PC-3 (cell line): ENCODE measurements at regions not wholly inside any gene's neighbourhood (a gene's known extent, or its start where the extent isn't known, plus 50 kb on each side); places are given as distances from the start of the nearest gene placed in this dataset.

Experiments
- ATAC-seq: fragments of 200-7000 bp; cut with Tn5 transposase; 2 replicates; pipeline ENCODE4 v1.9.1; 2020; ENCODE audit warnings: mild to moderate bottlenecking, moderate library complexity
- BruUV-seq: library from RNA; stranded (reverse); fragments of 400-500 nt; replicated peaks from 2 replicates; lab custom pipeline; 2021; lab: Mats Ljungman, UMichigan
- CTCF ChIA-PET: fragments of 300-600 bp; sonication (Branson Sonifier 250); formaldehyde crosslinking; loops from one replicate; lab custom pipeline; 2022; ENCODE audit warnings: antibody characterized with exemption; lab: Charles Lee
- POLR2A ChIA-PET: fragments of 300-600 bp; sonication (Branson Sonifier 250); formaldehyde crosslinking; loops from one replicate; lab custom pipeline; 2022; ENCODE audit warnings: antibody characterized with exemption; ENCODE audit not compliant: unreplicated experiment; lab: Charles Lee
- DNase-seq: peaks from one replicate; pipeline ENCODE4 v3.0.0-alpha.2; 2015
- H2AFZ ChIP-seq: fragments of 300-600 bp; sonication (generic); 2 replicates; pipeline ENCODE4 v1.6.0; 2016; ENCODE audit warnings: antibody characterized with exemption, low read length
- H3F3A ChIP-seq: fragments of 300-600 bp; sonication (generic); one replicate; pipeline ENCODE4 v1.6.0; 2017; ENCODE audit warnings: antibody characterized with exemption, low read length, control low read depth, mild to moderate bottlenecking; ENCODE audit not compliant: unreplicated experiment
- H3K27ac ChIP-seq: fragments of 300-600 bp; sonication (generic); 2 replicates; pipeline ENCODE4 v1.5.1; 2016; ENCODE audit warnings: mild to moderate bottlenecking, low read length
- H3K27me3 ChIP-seq: fragments of 300-600 bp; sonication (generic); 2 replicates; pipeline ENCODE4 v1.6.1; 2016; ENCODE audit warnings: low read length, mixed read lengths
- H3K36me3 ChIP-seq: fragments of 300-600 bp; sonication (generic); 2 replicates; pipeline ENCODE4 v1.6.1; 2016; ENCODE audit warnings: low read depth, mixed run types, low read length, mixed read lengths
- H3K4me1 ChIP-seq: fragments of 300-600 bp; sonication (generic); 2 replicates; pipeline ENCODE4 v1.5.1; 2016; ENCODE audit warnings: low read length; ENCODE audit not compliant: insufficient read depth
- H3K4me2 ChIP-seq: fragments of 300-600 bp; sonication (generic); 2 replicates; pipeline ENCODE4 v1.6.0; 2016; ENCODE audit warnings: low read length
- H3K4me3 ChIP-seq: fragments of 300-600 bp; sonication (generic); 2 replicates; pipeline ENCODE4 v1.5.1; 2016; ENCODE audit warnings: mild to moderate bottlenecking, low read length, mixed read lengths
- H3K79me2 ChIP-seq: fragments of 300-600 bp; sonication (generic); 2 replicates; pipeline ENCODE4 v1.6.1; 2017; ENCODE audit warnings: low read length, mixed read lengths
- H3K9ac ChIP-seq: fragments of 300-600 bp; sonication (generic); 2 replicates; pipeline ENCODE4 v1.6.0; 2016; ENCODE audit warnings: mild to moderate bottlenecking, low read length
- H3K9me2 ChIP-seq: fragments of 300-600 bp; sonication (generic); replicated peaks from 2 replicates; pipeline ENCODE4 v1.6.1; 2016; ENCODE audit warnings: mixed run types, low read length, mixed read lengths
- H3K9me3 ChIP-seq: fragments of 300-600 bp; sonication (generic); 2 replicates; pipeline ENCODE4 v1.6.1; 2016; ENCODE audit warnings: low read length, mixed read lengths
- H4K20me1 ChIP-seq: fragments of 300-600 bp; sonication (generic); 2 replicates; pipeline ENCODE4 v1.6.1; 2016; ENCODE audit warnings: low read length, mixed read lengths
- EZH2 ChIP-seq: fragments of 300-600 bp; sonication (generic); IDR thresholded peaks from one replicate; pipeline ENCODE4 v1.6.1; 2017; ENCODE audit warnings: antibody characterized with exemption, mild to moderate bottlenecking, low read length; ENCODE audit not compliant: unreplicated experiment
- EZH2phosphoT487 ChIP-seq: fragments of 300-600 bp; sonication (generic); IDR thresholded peaks from 2 replicates; pipeline ENCODE4 v1.6.1; 2018; ENCODE audit warnings: mild to moderate bottlenecking, antibody characterized with exemption, low read length, borderline replicate concordance
- intact Hi-C: fragments of 100-400 bp; cut with micrococcal nuclease; formaldehyde crosslinking; loops from 2 replicates; pipeline ENCODE4 v1.9.0; 2023
- TF ChIP-seq, protein P1 (sequence below): fragments of 300-600 bp; sonication (generic); conservative IDR thresholded peaks from 2 replicates; pipeline ENCODE4 v1.5.1; 2017; ENCODE audit warnings: antibody characterized with exemption, low read depth, mild to moderate bottlenecking, low read length

DNA sequence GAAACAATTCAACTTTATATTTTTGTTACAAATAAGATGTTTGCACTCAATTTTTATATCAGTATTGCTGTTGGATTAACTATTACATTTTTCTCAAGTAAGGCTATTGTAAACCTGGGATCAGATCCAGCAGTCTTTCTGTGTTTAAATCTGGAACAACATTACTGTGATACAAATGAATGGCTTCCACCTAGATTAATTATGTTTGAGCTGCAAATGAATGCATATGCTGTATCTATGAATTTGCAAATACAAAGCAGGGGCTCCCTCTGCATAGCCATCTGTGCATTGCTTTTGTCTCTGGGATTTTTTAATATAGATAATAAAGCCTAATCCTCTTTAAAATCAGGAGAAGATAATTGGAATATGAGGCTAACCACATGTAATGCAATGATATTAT is 69.8 kb upstream of the NEIL3 start:
- POLR2A ChIA-PET = no interaction called here
- intact Hi-C loops = loop anchor here (10.0 kb wide), 1 partner anchor 675 kb away; no protein-coding TSS in a partner anchor
- Histone ChIP-seq H3K27ac (no peak overlapping the region), H3K4me1 (no peaks in the 10 kb centered on the region), H3K9ac (no peak overlapping the region), H3F3A (no peaks in the 10 kb centered on the region), H2AFZ (no peak overlapping the region), H3K4me2 (no peak overlapping the region), H3K4me3 (no peak overlapping the region), H3K36me3 (no peaks in the 10 kb centered on the region), H4K20me1 (no peaks in the 10 kb centered on the region), H3K9me3 (no peaks in the 10 kb centered on the region), H3K27me3 (no peaks in the 10 kb centered on the region), H3K9me2 (no peaks in the 10 kb centered on the region), H3K79me2 (no peaks in the 10 kb centered on the region)
- CTCF ChIA-PET = no interaction called here
- no peak for TF ChIP-seq EZH2phosphoT487
- BruUV-seq = no TSS peak
- ATAC-seq (no peak), DNase-seq (no peak)

DNA sequence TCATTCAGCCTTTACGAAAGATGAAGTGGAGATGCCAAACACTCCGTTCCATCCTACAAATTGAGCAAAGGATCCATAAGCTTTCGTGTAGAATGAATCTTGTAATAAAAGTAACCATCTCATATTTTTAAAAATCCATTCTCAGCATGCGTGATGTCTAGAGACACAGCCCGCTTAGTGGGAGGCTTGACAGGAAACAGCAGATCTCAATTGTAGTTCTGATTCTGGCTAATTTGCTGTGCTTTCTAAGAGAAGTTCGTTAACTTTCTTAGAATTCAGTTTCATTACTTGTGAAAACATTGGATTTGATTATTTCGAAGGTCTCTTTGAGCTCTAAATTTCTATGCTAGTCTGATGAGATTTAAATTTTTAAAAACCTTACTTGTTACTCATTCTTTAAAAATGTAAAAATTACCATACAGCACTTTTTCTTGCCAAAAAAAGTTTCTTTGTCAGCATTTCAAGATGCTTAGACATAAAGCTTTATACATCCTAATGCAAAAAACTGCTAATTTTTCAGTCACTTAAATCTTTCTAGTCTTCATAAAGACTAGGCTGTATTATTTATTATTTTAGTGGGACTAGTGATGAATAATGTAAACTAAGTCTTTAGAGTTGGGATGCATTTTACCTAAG is 66.9 kb upstream of the NEIL3 start:
- Histone ChIP-seq H3K4me3 (no peak overlapping the region), H3F3A (no peaks in the 10 kb centered on the region), H3K79me2 (no peaks in the 10 kb centered on the region), H3K9me2 (no peaks in the 10 kb centered on the region), H3K4me2 (no peak overlapping the region), H2AFZ (no peak overlapping the region), H3K9ac (no peak overlapping the region), H3K9me3 (no peaks in the 10 kb centered on the region), H3K27me3 (no peaks in the 10 kb centered on the region), H3K27ac (no peak overlapping the region), H3K36me3 (no peaks in the 10 kb centered on the region), H3K4me1 (peaks cover 16% of the 10 kb centered on the region; the same call in 1 of the 2 replicates), H4K20me1 (no peaks in the 10 kb centered on the region)
- intact Hi-C loops = loop anchor here (10.0 kb wide), 1 partner anchor 678 kb away; no protein-coding TSS in a partner anchor
- CTCF ChIA-PET = no interaction called here
- no TSS peak for BruUV-seq
- ATAC-seq = no peak
- no peak for DNase-seq
- TF ChIP-seq, protein P1, sequence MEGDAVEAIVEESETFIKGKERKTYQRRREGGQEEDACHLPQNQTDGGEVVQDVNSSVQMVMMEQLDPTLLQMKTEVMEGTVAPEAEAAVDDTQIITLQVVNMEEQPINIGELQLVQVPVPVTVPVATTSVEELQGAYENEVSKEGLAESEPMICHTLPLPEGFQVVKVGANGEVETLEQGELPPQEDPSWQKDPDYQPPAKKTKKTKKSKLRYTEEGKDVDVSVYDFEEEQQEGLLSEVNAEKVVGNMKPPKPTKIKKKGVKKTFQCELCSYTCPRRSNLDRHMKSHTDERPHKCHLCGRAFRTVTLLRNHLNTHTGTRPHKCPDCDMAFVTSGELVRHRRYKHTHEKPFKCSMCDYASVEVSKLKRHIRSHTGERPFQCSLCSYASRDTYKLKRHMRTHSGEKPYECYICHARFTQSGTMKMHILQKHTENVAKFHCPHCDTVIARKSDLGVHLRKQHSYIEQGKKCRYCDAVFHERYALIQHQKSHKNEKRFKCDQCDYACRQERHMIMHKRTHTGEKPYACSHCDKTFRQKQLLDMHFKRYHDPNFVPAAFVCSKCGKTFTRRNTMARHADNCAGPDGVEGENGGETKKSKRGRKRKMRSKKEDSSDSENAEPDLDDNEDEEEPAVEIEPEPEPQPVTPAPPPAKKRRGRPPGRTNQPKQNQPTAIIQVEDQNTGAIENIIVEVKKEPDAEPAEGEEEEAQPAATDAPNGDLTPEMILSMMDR = no peak
- TF ChIP-seq EZH2phosphoT487 = no peak
- TF ChIP-seq EZH2 = no peak
- POLR2A ChIA-PET = no interaction called here

DNA sequence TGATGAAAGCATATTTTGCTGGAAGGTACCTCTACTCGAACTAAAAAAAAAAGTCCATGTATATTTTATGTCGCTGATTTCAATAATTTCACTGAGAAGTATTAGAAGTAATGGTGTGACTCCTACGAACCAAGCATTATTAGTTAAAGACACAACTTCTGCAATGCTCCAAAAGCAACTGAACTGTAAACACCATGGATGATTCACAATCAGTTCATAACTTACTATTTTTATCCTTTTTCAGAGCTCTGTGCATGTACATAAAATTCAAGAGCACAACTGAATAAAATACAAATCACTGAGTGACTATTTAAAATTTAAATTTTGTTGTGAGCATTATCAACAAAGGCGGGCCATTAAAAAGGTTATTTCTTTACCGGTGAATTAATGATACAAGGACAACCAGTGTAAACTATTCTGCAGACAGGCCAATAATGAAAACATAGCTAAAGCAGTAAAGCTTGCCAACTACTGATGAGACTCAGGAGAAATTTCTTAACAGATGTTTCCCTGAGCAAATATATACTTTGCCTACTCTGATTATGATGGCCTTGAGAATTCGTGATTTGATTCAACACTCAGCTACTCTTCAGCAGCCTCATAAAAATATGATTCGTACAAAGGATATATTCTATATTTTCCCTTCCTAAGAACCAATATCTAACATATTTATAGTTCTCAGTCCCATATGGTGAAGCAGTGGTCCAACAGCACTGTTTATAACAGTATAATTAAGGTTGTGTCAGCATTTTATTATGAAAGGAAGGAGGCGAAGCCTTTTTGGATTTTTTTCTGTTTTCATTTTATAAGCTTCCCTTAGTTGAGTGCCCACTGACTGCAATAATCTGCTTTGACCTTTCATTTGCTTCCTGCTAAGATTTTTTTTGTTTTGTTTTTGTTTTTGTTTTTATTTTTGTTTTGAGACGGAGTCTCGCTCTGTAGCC is 62.8 kb upstream of the NEIL3 start:
- Histone ChIP-seq H3K79me2 (no peaks in the 10 kb centered on the region), H3F3A (no peaks in the 10 kb centered on the region), H3K4me2 (peak overlapping the region; percentile 44; the same call in 1 of the 2 replicates), H3K4me3 (no peak overlapping the region), H3K27me3 (no peaks in the 10 kb centered on the region), H2AFZ (peak overlapping the region; percentile 21; the same call in 1 of the 2 replicates), H3K9ac (no peak overlapping the region), H3K9me2 (no peaks in the 10 kb centered on the region), H4K20me1 (no peaks in the 10 kb centered on the region), H3K9me3 (no peaks in the 10 kb centered on the region), H3K4me1 (peaks cover 16% of the 10 kb centered on the region; the same call in 1 of the 2 replicates), H3K27ac (peak overlapping the region; percentile 11), H3K36me3 (no peaks in the 10 kb centered on the region)
- DNase-seq (peak; percentile 28), ATAC-seq (peak; percentile 70)
- BruUV-seq = no TSS peak
- ChIA-PET POLR2A (interaction anchor here (0.5 kb wide), 1 partner anchor 352 kb away, joined by 7 read pairs; no protein-coding TSS in a partner anchor), CTCF (no interaction called here)
- TF ChIP-seq EZH2 (no peak), EZH2phosphoT487 (no peak)
- intact Hi-C loops = loop anchor here (1.0 to 10.0 kb wide), 3 partner anchors 455 to 870 kb away; partner anchors contain the start of gene VEGFC
